Left lung (tissue), 4 donors: ENCODE measurements at regions not wholly inside any gene's neighbourhood (a gene's known extent, or its start where the extent isn't known, plus 50 kb on each side); places are given as distances from the start of the nearest gene placed in this dataset.

ENCODE experiments used
- ATAC-seq: fragments of 200-7000 bp; cut with Tn5 transposase; one replicate; pipeline ENCODE4 v1.9.1; 2020; ENCODE audit warnings: moderate library complexity
- DNase-seq, 4 donors: peaks; one replicate each; pipeline ENCODE4 v3.0.0-alpha.2; 2013 to 2020
- H3K27ac ChIP-seq, 2 donors: fragments of 200-600 bp; sonication (generic) in 1 of 2; one replicate each; pipeline versions ENCODE4 v1.5.0 to v1.8.0; 2020 to 2021
- H3K27me3 ChIP-seq, 2 donors: fragments of 200-600 bp; sonication (generic) in 1 of 2; one replicate each; pipeline versions ENCODE4 v1.5.0 to v1.8.0; 2020 to 2021
- H3K36me3 ChIP-seq, 2 donors: fragments of 200-600 bp; sonication (generic) in 1 of 2; one replicate each; pipeline versions ENCODE4 v1.5.0 to v1.8.0; 2020 to 2021
- H3K4me1 ChIP-seq, 2 donors: fragments of 200-600 bp; one replicate each; pipeline ENCODE4 v1.8.0; 2021
- H3K4me3 ChIP-seq, 2 donors: fragments of 200-600 bp; sonication (generic) in 1 of 2; one replicate each; pipeline versions ENCODE4 v1.5.0 to v1.8.0; 2020 to 2021; ENCODE audit warnings: mild to moderate bottlenecking in 1 of 2
- H3K9me3 ChIP-seq, 2 donors: fragments of 200-600 bp; sonication (generic) in 1 of 2; one replicate each; pipeline versions ENCODE4 v1.5.0 to v1.8.0; 2020 to 2021
- intact Hi-C, 2 donors: fragments of 100-400 bp; cut with DNase I; formaldehyde crosslinking; loops; one replicate each; pipeline versions ENCODE4 v1.11.2 to v1.14.2; 2022
- TF ChIP-seq, protein P1 (sequence below), 2 donors: fragments of 200-600 bp; sonication (generic) in 1 of 2; IDR thresholded peaks; one replicate each; pipeline versions ENCODE4 v1.5.0 to v1.8.0; 2021; ENCODE audit warnings: antibody characterized with exemption in 2 of 2
- donor health status: DM: no; HTN: yes; CAD: no.
- donor health status: DM: no; HTN: no; CAD: no.

- Histone ChIP-seq H3K9me3 (peaks cover 0 to 19% of the 10 kb centered on the region in 2 donors), H3K4me3 (no peak overlapping the region), H3K4me1 (no peaks in the 10 kb centered on the region), H3K27ac (no peak overlapping the region), H3K27me3 (no peaks in the 10 kb centered on the region), H3K36me3 (no peaks in the 10 kb centered on the region)
- TF ChIP-seq, protein P1, sequence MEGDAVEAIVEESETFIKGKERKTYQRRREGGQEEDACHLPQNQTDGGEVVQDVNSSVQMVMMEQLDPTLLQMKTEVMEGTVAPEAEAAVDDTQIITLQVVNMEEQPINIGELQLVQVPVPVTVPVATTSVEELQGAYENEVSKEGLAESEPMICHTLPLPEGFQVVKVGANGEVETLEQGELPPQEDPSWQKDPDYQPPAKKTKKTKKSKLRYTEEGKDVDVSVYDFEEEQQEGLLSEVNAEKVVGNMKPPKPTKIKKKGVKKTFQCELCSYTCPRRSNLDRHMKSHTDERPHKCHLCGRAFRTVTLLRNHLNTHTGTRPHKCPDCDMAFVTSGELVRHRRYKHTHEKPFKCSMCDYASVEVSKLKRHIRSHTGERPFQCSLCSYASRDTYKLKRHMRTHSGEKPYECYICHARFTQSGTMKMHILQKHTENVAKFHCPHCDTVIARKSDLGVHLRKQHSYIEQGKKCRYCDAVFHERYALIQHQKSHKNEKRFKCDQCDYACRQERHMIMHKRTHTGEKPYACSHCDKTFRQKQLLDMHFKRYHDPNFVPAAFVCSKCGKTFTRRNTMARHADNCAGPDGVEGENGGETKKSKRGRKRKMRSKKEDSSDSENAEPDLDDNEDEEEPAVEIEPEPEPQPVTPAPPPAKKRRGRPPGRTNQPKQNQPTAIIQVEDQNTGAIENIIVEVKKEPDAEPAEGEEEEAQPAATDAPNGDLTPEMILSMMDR (IDR thresholded peaks at IDR 0.05) = no peak
- intact Hi-C loops = no loop called here
- DNase-seq (no peak), ATAC-seq (no peak)
Observed at GRCh38 chr15:97026781-97027180, 696.3 kb downstream of the NR2F2 start.

DNA sequence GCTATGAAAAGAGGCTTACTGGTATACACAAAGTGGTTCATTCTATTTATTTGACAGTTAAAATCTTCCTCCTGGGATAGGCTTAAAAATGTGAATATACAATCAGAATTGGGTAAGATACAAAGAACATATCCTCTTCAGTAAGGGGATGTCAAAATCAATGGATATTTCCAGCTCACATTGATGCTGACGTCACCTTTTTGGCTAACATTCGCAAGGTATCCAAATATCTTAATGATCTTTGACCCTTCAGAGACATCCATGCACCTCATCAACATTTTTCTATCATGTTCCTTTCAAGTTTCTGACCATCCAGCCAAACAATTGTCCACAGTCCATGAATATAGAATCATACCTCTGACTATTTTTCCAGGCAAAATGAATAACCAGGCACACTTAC, 697.3 kb downstream of the NR2F2 start:
- TF ChIP-seq, protein P1 (IDR thresholded peaks at IDR 0.05) = no peak
- Histone ChIP-seq H3K36me3 (no peaks in the 10 kb centered on the region), H3K9me3 (peaks cover 0 to 19% of the 10 kb centered on the region in 2 donors), H3K27ac (no peak overlapping the region), H3K27me3 (no peaks in the 10 kb centered on the region), H3K4me3 (no peak overlapping the region), H3K4me1 (no peaks in the 10 kb centered on the region)
- ATAC-seq (no peak), DNase-seq (no peak)
- intact Hi-C loops = no loop called here

DNA sequence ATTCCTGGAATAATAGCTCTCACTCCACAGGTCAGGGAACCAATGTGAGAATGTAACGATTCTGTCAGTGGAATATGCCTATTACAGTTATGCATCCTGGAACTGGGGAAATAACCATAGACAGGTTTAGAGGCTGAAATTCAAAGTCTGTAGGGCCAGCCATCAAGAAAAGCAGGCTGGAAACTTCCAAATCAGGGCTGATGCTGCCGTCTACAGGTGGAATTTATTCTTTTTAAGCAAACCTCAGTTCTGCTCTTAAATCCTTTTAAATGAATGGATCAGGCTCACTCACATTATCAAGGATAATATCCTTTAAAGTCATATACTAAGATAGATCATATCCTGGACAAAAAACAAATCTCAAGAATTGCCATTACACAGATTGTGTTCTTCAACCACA, 699.8 kb downstream of the NR2F2 start:
- Histone ChIP-seq H3K27ac (no peak overlapping the region), H3K9me3 (peaks cover 0 to 19% of the 10 kb centered on the region in 2 donors), H3K27me3 (no peaks in the 10 kb centered on the region), H3K36me3 (no peaks in the 10 kb centered on the region), H3K4me1 (no peaks in the 10 kb centered on the region), H3K4me3 (no peak overlapping the region)
- intact Hi-C loops = no loop called here
- ATAC-seq (no peak), DNase-seq (no peak)
- TF ChIP-seq, protein P1 (IDR thresholded peaks at IDR 0.05) = no peak

DNA sequence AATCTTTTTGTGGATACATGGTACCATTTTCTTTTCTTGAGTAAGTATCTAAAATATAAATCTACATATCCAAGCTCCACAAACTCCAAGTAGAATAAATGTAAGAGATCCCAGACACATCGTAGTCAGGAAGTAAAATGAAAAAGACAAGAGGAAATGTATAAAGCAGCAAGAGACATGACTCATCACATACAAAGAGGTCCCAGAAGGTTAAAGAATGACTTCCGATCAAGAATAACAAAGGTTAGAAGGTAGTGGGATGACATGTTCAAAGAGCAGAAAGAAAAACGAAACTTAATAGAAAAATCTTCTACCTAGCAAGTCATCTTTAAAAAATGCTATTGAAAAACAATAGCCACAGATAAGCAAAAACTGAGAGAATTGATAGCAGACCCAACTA, 705.8 kb downstream of the NR2F2 start:
- intact Hi-C loops = no loop called here
- no peak for ATAC-seq
- Histone ChIP-seq H3K4me1 (no peaks in the 10 kb centered on the region), H3K9me3 (peaks cover 0 to 7% of the 10 kb centered on the region in 2 donors), H3K27me3 (no peaks in the 10 kb centered on the region), H3K36me3 (no peaks in the 10 kb centered on the region), H3K4me3 (no peak overlapping the region), H3K27ac (no peak overlapping the region)
- no peak for DNase-seq
- TF ChIP-seq, protein P1 (IDR thresholded peaks at IDR 0.05) = no peak

- Histone ChIP-seq H3K27me3 (no peaks in the 10 kb centered on the region), H3K9me3 (peaks cover 0 to 7% of the 10 kb centered on the region in 2 donors), H3K4me1 (no peaks in the 10 kb centered on the region), H3K36me3 (no peaks in the 10 kb centered on the region), H3K4me3 (no peak overlapping the region), H3K27ac (no peak overlapping the region)
- intact Hi-C loops = no loop called here
- TF ChIP-seq, protein P1 (IDR thresholded peaks at IDR 0.05) = no peak
- ATAC-seq (no peak), DNase-seq (no peak)
Observed at GRCh38 chr15:97037080-97037479, 706.6 kb downstream of the NR2F2 start.
